HCT116 (cell line): ENCODE measurements at regions not wholly inside any gene's neighbourhood (a gene's known extent, or its start where the extent isn't known, plus 50 kb on each side); places are given as distances from the start of the nearest gene placed in this dataset.

Experiments used
- ATAC-seq: fragments of 200-7000 bp; cut with Tn5 transposase; 2 replicates; pipeline ENCODE4 v1.9.1; 2020; ENCODE audit warnings: mild to moderate bottlenecking, moderate library complexity
- BruUV-seq: library from RNA; stranded (reverse); fragments of 400-500 nt; replicated peaks from 2 replicates; lab custom pipeline; 2021; lab: Mats Ljungman, UMichigan
- CTCF ChIA-PET: fragments of 300-600 bp; sonication (Branson Sonifier 250); formaldehyde crosslinking; loops from one replicate; lab custom pipeline; 2021; ENCODE audit warnings: antibody characterized with exemption; lab: Charles Lee
- POLR2A ChIA-PET: fragments of 300-600, 350-600 bp; sonication (Branson Sonifier 250); formaldehyde crosslinking; loops from one replicate; lab custom pipeline; 2021; ENCODE audit warnings: antibody characterized with exemption; lab: Charles Lee
- RAD21 ChIA-PET, 2 experiments: fragments of 300-600 bp; sonication (Branson Sonifier 250); formaldehyde crosslinking; loops; one replicate each; lab custom pipeline; 2023; ENCODE audit warnings: low total read pairs in 2 of 2; ENCODE audit not compliant: uncharacterized antibody in 2 of 2, unreplicated experiment in 2 of 2, low non-redundant PET in 1 of 2; lab: Charles Lee
- DNase-seq: peaks from one replicate; pipeline ENCODE4 v3.0.0-alpha.2; 2010; ENCODE audit warnings: low read depth, low spot score
- H2AFZ ChIP-seq: fragments of 200-600 bp; shearing (Covaris generic), sonication (generic); 2 replicates; pipeline ENCODE4 v1.6.1; 2017; ENCODE audit warnings: low read depth, mixed run types, mixed read lengths, antibody characterized with exemption, low read length; ENCODE audit not compliant: poor library complexity, severe bottlenecking
- H3K27ac ChIP-seq: 2 replicates; pipeline ENCODE4 v1.5.1; 2012; ENCODE audit warnings: low read depth, low read length
- H3K27me3 ChIP-seq: fragments of 200-600 bp; sonication (generic); 2 replicates; pipeline ENCODE4 v1.6.1; 2016; ENCODE audit warnings: mixed run types, low read length, mixed read lengths; ENCODE audit not compliant: insufficient read depth
- H3K36me3 ChIP-seq, 2 experiments: fragments of 200-500 bp in 1 of 2; fragments of 200-600 bp in 1 of 2; sonication (Bioruptor generic) in 1 of 2; sonication (generic) in 1 of 2; 2 replicates each; pipeline versions ENCODE4 v1.5.1 to v1.6.1; 2014 to 2016; ENCODE audit warnings: low read length in 2 of 2, inconsistent platforms in 1 of 2, mixed read lengths in 1 of 2, mixed run types in 1 of 2; ENCODE audit not compliant: insufficient read depth in 2 of 2, control insufficient read depth in 1 of 2
- H3K4me1 ChIP-seq, 2 experiments: fragments of 200-600 bp in 1 of 2; sonication (generic) in 1 of 2; 2 replicates each; pipeline versions ENCODE4 v1.5.1 to v1.6.1; 2012 to 2017; ENCODE audit warnings: low read length in 2 of 2, inconsistent platforms in 1 of 2, mild to moderate bottlenecking in 1 of 2, mixed read lengths in 1 of 2, mixed run types in 1 of 2, moderate library complexity in 1 of 2; ENCODE audit not compliant: insufficient read depth in 2 of 2, control insufficient read depth in 1 of 2
- H3K4me2 ChIP-seq: fragments of 200-600 bp; sonication (generic); 2 replicates; pipeline ENCODE4 v1.6.1; 2017; ENCODE audit warnings: mixed run types, low read length, mixed read lengths
- H3K4me3 ChIP-seq, 2 experiments: fragments of 200-600 bp in 1 of 2; sonication (generic) in 1 of 2; replicated peaks in 1 of 2; 2 replicates each; pipeline ENCODE4 v1.5.1; 2011 to 2016; ENCODE audit warnings: low read length in 2 of 2, control low read depth in 1 of 2, low read depth in 1 of 2, mild to moderate bottlenecking in 1 of 2, mixed read lengths in 1 of 2, mixed run types in 1 of 2
- H3K79me2 ChIP-seq: fragments of 200-600 bp; sonication (generic); 2 replicates; pipeline ENCODE4 v1.6.1; 2017; ENCODE audit warnings: mild to moderate bottlenecking, mixed run types, low read length, moderate library complexity, mixed read lengths; ENCODE audit not compliant: insufficient read depth
- H3K9ac ChIP-seq: fragments of 200-600 bp; sonication (generic); 2 replicates; pipeline ENCODE4 v1.6.1; 2016; ENCODE audit warnings: low read length, mixed read lengths
- H3K9me2 ChIP-seq: fragments of 200-600 bp; sonication (generic), shearing (Covaris generic); 2 replicates; pipeline ENCODE4 v1.6.1; 2017; ENCODE audit warnings: mixed run types, mild to moderate bottlenecking, moderate library complexity; ENCODE audit not compliant: insufficient read depth
- H3K9me3 ChIP-seq, 2 experiments: fragments of 200-500 bp in 1 of 2; fragments of 200-600 bp in 1 of 2; sonication (Bioruptor generic) in 1 of 2; sonication (generic) in 1 of 2; 2 replicates each; pipeline ENCODE4 v1.6.1; 2014 to 2017; ENCODE audit warnings: low read length in 2 of 2, mixed read lengths in 2 of 2, inconsistent platforms in 1 of 2, low read depth in 1 of 2, mild to moderate bottlenecking in 1 of 2, mixed run types in 1 of 2, moderate library complexity in 1 of 2; ENCODE audit not compliant: control insufficient read depth in 1 of 2, insufficient read depth in 1 of 2
- H4K20me1 ChIP-seq: fragments of 200-600 bp; sonication (generic), shearing (Covaris generic); 2 replicates; pipeline ENCODE4 v1.6.1; 2017; ENCODE audit warnings: mixed run types, mild to moderate bottlenecking, moderate library complexity; ENCODE audit not compliant: insufficient read depth
- CTCF ChIP-seq, 3 experiments: fragments of 200-600 bp in 1 of 3; sonication (generic) in 1 of 3; IDR thresholded peaks in 2 of 3; conservative IDR thresholded peaks in 1 of 3; 2 replicates each; pipeline ENCODE4 v1.5.1; 2012 to 2017; ENCODE audit warnings: low read depth in 2 of 3, low read length in 2 of 3, antibody characterized with exemption in 1 of 3, borderline replicate concordance in 1 of 3, control low read depth in 1 of 3, mild to moderate bottlenecking in 1 of 3, mixed read lengths in 1 of 3, mixed run types in 1 of 3, moderate library complexity in 1 of 3; ENCODE audit not compliant: insufficient read depth in 1 of 3
- EGR1 ChIP-seq: IDR thresholded peaks from 2 replicates; pipeline ENCODE4 v1.6.1; 2012; ENCODE audit warnings: low read depth
- JUND ChIP-seq: IDR thresholded peaks from 2 replicates; pipeline ENCODE4 v1.6.1; 2012
- MAX ChIP-seq: IDR thresholded peaks from 2 replicates; pipeline ENCODE4 v1.6.1; 2012
- POLR2A ChIP-seq: IDR thresholded peaks from 2 replicates; pipeline ENCODE4 v1.7.0; 2011; ENCODE audit warnings: borderline replicate concordance; ENCODE audit not compliant: insufficient read depth, insufficient read length; ENCODE audit errors: extremely low read depth
- POLR2AphosphoS5 ChIP-seq: IDR thresholded peaks from 2 replicates; pipeline ENCODE4 v1.6.1; 2011; ENCODE audit warnings: mild to moderate bottlenecking, low read depth, low read length, moderate library complexity
- RAD21 ChIP-seq: IDR thresholded peaks from 2 replicates; pipeline ENCODE4 v1.6.1; 2012; ENCODE audit warnings: low read depth, mild to moderate bottlenecking
- SP1 ChIP-seq: IDR thresholded peaks from 2 replicates; pipeline ENCODE4 v1.6.1; 2012; ENCODE audit warnings: low read depth
- TCF7L2 ChIP-seq: IDR thresholded peaks from 2 replicates; pipeline ENCODE4 v1.7.0; 2011; ENCODE audit warnings: borderline replicate concordance, inconsistent platforms; ENCODE audit not compliant: insufficient read depth, insufficient read length; ENCODE audit errors: extremely low read depth
- ZBTB33 ChIP-seq: IDR thresholded peaks from 2 replicates; pipeline ENCODE4 v1.6.1; 2011; ENCODE audit warnings: mild to moderate bottlenecking, low read length, moderate library complexity; ENCODE audit not compliant: insufficient replicate concordance; ENCODE audit errors: extremely low read depth
- ZFX ChIP-seq: fragments of 450-650 bp; IDR thresholded peaks from 2 replicates; pipeline ENCODE4 v1.6.1; 2017
- ZNF274 ChIP-seq: fragments of 200-500 bp; sonication (Bioruptor generic); IDR thresholded peaks from 2 replicates; pipeline ENCODE4 v1.6.1; 2014; ENCODE audit warnings: mild to moderate bottlenecking, low read depth, low read length, inconsistent platforms
- intact Hi-C: fragments of 100-400 bp; cut with micrococcal nuclease; formaldehyde crosslinking; loops from 2 replicates; pipeline ENCODE4 v1.10.0; 2022

GRCh38 chr16:60605176-60605575 lies 1431.1 kb downstream of the CDH8 start (continued):
- TF ChIP-seq TCF7L2 (no peak), CTCF (IDR thresholded peaks at IDR 0.05 in 2 of 3, conservative IDR thresholded peaks at IDR 0.05 in 1 of 3; ENCODE audit: borderline replicate concordance in 1 of 3, insufficient read depth in 1 of 3, low read depth in 2 of 3, low read length in 2 of 3) (no peak), SP1 (no peak)

GRCh38 chr16:60586493-60586892 lies 1449.7 kb downstream of the CDH8 start:
- H3K9me2 ChIP-seq = no peaks in the 10 kb centered on the region
- DNase-seq = no peak
- no peak overlapping the region for H3K4me3 ChIP-seq
- BruUV-seq = no TSS peak
- H3K27ac ChIP-seq = no peak overlapping the region
- CTCF ChIA-PET = no interaction called here
- TF ChIP-seq TCF7L2 (no peak), SP1 (no peak), CTCF (IDR thresholded peaks at IDR 0.05 in 2 of 3, conservative IDR thresholded peaks at IDR 0.05 in 1 of 3; ENCODE audit: borderline replicate concordance in 1 of 3, insufficient read depth in 1 of 3, low read depth in 2 of 3, low read length in 2 of 3) (no peak), ZNF274 (no peak), RAD21 (no peak), ZBTB33 (no peak), POLR2A (no peak), ZFX (no peak), EGR1 (no peak), MAX (no peak), POLR2AphosphoS5 (no peak), JUND (no peak)
- H3K9me3 ChIP-seq = peaks cover 14 to 25% of the 10 kb centered on the region in 2 experiments; a peak in 2 of 4 replicates
- intact Hi-C loops = no loop called here
- H3K36me3 ChIP-seq = no peaks in the 10 kb centered on the region
- no peak for ATAC-seq
- H3K79me2 ChIP-seq = no peaks in the 10 kb centered on the region
- RAD21 ChIA-PET = no interaction called here
- POLR2A ChIA-PET = no interaction called here
- H3K4me1 ChIP-seq = no peaks in the 10 kb centered on the region
- H3K9ac ChIP-seq = no peak overlapping the region
- H3K27me3 ChIP-seq = no peaks in the 10 kb centered on the region
- no peak overlapping the region for H3K4me2 ChIP-seq
- no peak overlapping the region for H2AFZ ChIP-seq
- no peaks in the 10 kb centered on the region for H4K20me1 ChIP-seq
